ENCODE measurements at regions not wholly inside any gene's neighbourhood (a gene's known extent, or its start where the extent isn't known, plus 50 kb on each side); places are given as distances from the start of the nearest gene placed in this dataset.

GRCh38 chr15:62854420-62855084 lies 188.0 kb upstream of the TPM1 start:
- Histone ChIP-seq H3K27me3 (ENCODE audit: low read depth) (no peaks in the 10 kb centered on the region), H3K4me1 (peaks cover 16% of the 10 kb centered on the region), H3K27ac (replicated peaks) (no peak overlapping the region), H3K4me3 (no peak overlapping the region), H3K9me3 (replicated peaks) (no peaks in the 10 kb centered on the region), H3K36me3 (no peaks in the 10 kb centered on the region)
- intact Hi-C loops (cut with micrococcal nuclease): loop anchor here (10.0 kb wide), 1 partner anchor 60 kb away; no protein-coding TSS in a partner anchor
- TF ChIP-seq CTCF (IDR thresholded peaks at IDR 0.05; ENCODE audit: borderline replicate concordance): no peak
- DNase-seq: no peak

- intact Hi-C loops (cut with micrococcal nuclease): loop anchor here (10.0 kb wide), 1 partner anchor 60 kb away; no protein-coding TSS in a partner anchor
- no peak for DNase-seq
- no peak for TF ChIP-seq CTCF (IDR thresholded peaks at IDR 0.05; ENCODE audit: borderline replicate concordance)
- H3K4me3 ChIP-seq: no peak overlapping the region
- H3K27me3 ChIP-seq (ENCODE audit: low read depth): no peaks in the 10 kb centered on the region
- no peak overlapping the region for H3K27ac ChIP-seq (replicated peaks)
- peaks cover 12% of the 10 kb centered on the region for H3K4me1 ChIP-seq
- H3K36me3 ChIP-seq: no peaks in the 10 kb centered on the region
- no peaks in the 10 kb centered on the region for H3K9me3 ChIP-seq (replicated peaks)
These were observed 187.5 kb upstream of the TPM1 start for GRCh38 chr15:62855085-62855476.

- Histone ChIP-seq H3K27ac (replicated peaks) (no peak overlapping the region), H3K36me3 (no peaks in the 10 kb centered on the region), H3K9me3 (replicated peaks) (no peaks in the 10 kb centered on the region), H3K4me1 (peaks cover 7% of the 10 kb centered on the region), H3K4me3 (no peak overlapping the region), H3K27me3 (ENCODE audit: low read depth) (no peaks in the 10 kb centered on the region)
- no peak for DNase-seq
- intact Hi-C loops (cut with micrococcal nuclease): loop anchor here (10.0 kb wide), 1 partner anchor 62 kb away; no protein-coding TSS in a partner anchor
- no peak for TF ChIP-seq CTCF (IDR thresholded peaks at IDR 0.05; ENCODE audit: borderline replicate concordance)
These were observed 185.9 kb upstream of the TPM1 start for GRCh38 chr15:62856466-62857246.

GRCh38 chr15:62857411-62857853 lies 185.1 kb upstream of the TPM1 start:
- no peak overlapping the region for H3K4me3 ChIP-seq
- intact Hi-C loops (cut with micrococcal nuclease): loop anchor here (10.0 kb wide), 1 partner anchor 63 kb away; no protein-coding TSS in a partner anchor
- no peak for DNase-seq
- no peaks in the 10 kb centered on the region for H3K27me3 ChIP-seq (ENCODE audit: low read depth)
- H3K4me1 ChIP-seq: peaks cover 7% of the 10 kb centered on the region
- H3K9me3 ChIP-seq (replicated peaks): no peaks in the 10 kb centered on the region
- H3K27ac ChIP-seq (replicated peaks): no peak overlapping the region
- TF ChIP-seq CTCF (IDR thresholded peaks at IDR 0.05; ENCODE audit: borderline replicate concordance): no peak
- no peaks in the 10 kb centered on the region for H3K36me3 ChIP-seq

- no peak overlapping the region for H3K27ac ChIP-seq (replicated peaks)
- intact Hi-C loops (cut with micrococcal nuclease): loop anchor here (10.0 kb wide), 1 partner anchor 64 kb away; no protein-coding TSS in a partner anchor
- H3K27me3 ChIP-seq (ENCODE audit: low read depth): no peaks in the 10 kb centered on the region
- no peaks in the 10 kb centered on the region for H3K36me3 ChIP-seq
- no peaks in the 10 kb centered on the region for H3K9me3 ChIP-seq (replicated peaks)
- H3K4me3 ChIP-seq: no peak overlapping the region
- DNase-seq: no peak
- TF ChIP-seq CTCF (IDR thresholded peaks at IDR 0.05; ENCODE audit: borderline replicate concordance): no peak
- peaks cover 7% of the 10 kb centered on the region for H3K4me1 ChIP-seq
These were observed 184.2 kb upstream of the TPM1 start for GRCh38 chr15:62858343-62858742.
